A673 (cell line): ENCODE measurements at regions not wholly inside any gene's neighbourhood (a gene's known extent, or its start where the extent isn't known, plus 50 kb on each side); places are given as distances from the start of the nearest gene placed in this dataset.

Experiments
- CTCF ChIP-seq: fragments of 300-800, 200-600 bp; sonication (generic); conservative IDR thresholded peaks from 2 replicates; pipeline ENCODE4 v1.5.1; 2017; ENCODE audit warnings: low read depth, mild to moderate bottlenecking, antibody characterized with exemption, low read length, moderate library complexity, mixed read lengths
- EZH2 ChIP-seq: fragments of 200-600 bp; sonication (generic); IDR thresholded peaks from 2 replicates; pipeline ENCODE4 v1.6.1; 2017; ENCODE audit warnings: borderline replicate concordance, low read depth, mild to moderate bottlenecking, mixed read lengths, antibody characterized with exemption, low read length; ENCODE audit not compliant: poor library complexity, severe bottlenecking

GRCh38 chr10:128684215-128684614 is 558.0 kb upstream of the MKI67 start:
- TF ChIP-seq CTCF (no peak), EZH2 (no peak)
